ENCODE measurements at regions not wholly inside any gene's neighbourhood (a gene's known extent, or its start where the extent isn't known, plus 50 kb on each side); places are given as distances from the start of the nearest gene placed in this dataset.

- Histone ChIP-seq H3K9me3 (replicated peaks in 1 of 2; ENCODE audit: control insufficient read depth in 1 of 2, insufficient read depth in 1 of 2, low read length in 2 of 2) (peaks cover 3 to 4% of the 10 kb centered on the region in 2 donors), H3K36me3 (replicated peaks in 1 of 2; ENCODE audit: control insufficient read depth in 1 of 2, insufficient read depth in 2 of 2, low read length in 2 of 2) (no peaks in the 10 kb centered on the region), H3K4me1 (ENCODE audit: control insufficient read depth in 1 of 2, insufficient read depth in 2 of 2, low read length in 2 of 2) (no peaks in the 10 kb centered on the region), H3K4me2 (replicated peaks; ENCODE audit: extremely low read depth, low read length, poor library complexity, severe bottlenecking) (no peak overlapping the region), H3K9ac (ENCODE audit: insufficient read depth, low read length, poor library complexity, severe bottlenecking) (no peak overlapping the region), H3K27ac (ENCODE audit: low read depth in 1 of 2, low read length in 2 of 2) (no peak overlapping the region), H3K27me3 (ENCODE audit: control insufficient read depth in 2 of 2, insufficient read depth in 2 of 2, low read length in 2 of 2) (no peaks in the 10 kb centered on the region), H3K4me3 (replicated peaks in 1 of 3; ENCODE audit: low read depth in 2 of 3, low read length in 3 of 3) (no peak overlapping the region), H3K79me2 (ENCODE audit: insufficient read depth, low read length) (no peaks in the 10 kb centered on the region), H2AFZ (ENCODE audit: insufficient read depth, low read depth, low read length, poor library complexity, severe bottlenecking) (no peak overlapping the region), H4K20me1 (ENCODE audit: insufficient read depth, low read length) (no peaks in the 10 kb centered on the region)
- H3K9me3 Mint-ChIP-seq, result peaks cover 0 to 5% (median 0%) of the 10 kb centered on the region in 7 donors
- no peaks in the 10 kb centered on the region for H3K4me1 Mint-ChIP-seq
- DNase-seq, result no peak
- 90% methylated on average over 9 of the region's 13 CpGs for WGBS (ENCODE audit: insufficient coverage)
- H3K27me3 Mint-ChIP-seq (ENCODE audit: low read depth in 3 of 3), result peaks cover 0 to 1% (median 0%) of the 10 kb centered on the region in 3 donors
- intact Hi-C loops (cut with micrococcal nuclease), result no loop called here
- H3K36me3 Mint-ChIP-seq, result no peaks in the 10 kb centered on the region
- H3K4me3 Mint-ChIP-seq, result no peak overlapping the region
- TF ChIP-seq CTCF (IDR thresholded peaks at IDR 0.05), result no peak
- H3K27ac Mint-ChIP-seq, result no peak overlapping the region
Observed at GRCh38 chr10:81182296-81182695, 644.6 kb downstream of the SH2D4B start.

GRCh38 chr10:81192221-81192788, 654.6 kb downstream of the SH2D4B start:
- Histone ChIP-seq H3K4me2 (replicated peaks; ENCODE audit: extremely low read depth, low read length, poor library complexity, severe bottlenecking) (no peak overlapping the region), H3K4me3 (replicated peaks in 1 of 3; ENCODE audit: low read depth in 2 of 3, low read length in 3 of 3) (no peak overlapping the region), H3K9ac (ENCODE audit: insufficient read depth, low read length, poor library complexity, severe bottlenecking) (no peak overlapping the region), H2AFZ (ENCODE audit: insufficient read depth, low read depth, low read length, poor library complexity, severe bottlenecking) (no peak overlapping the region), H3K9me3 (replicated peaks in 1 of 2; ENCODE audit: control insufficient read depth in 1 of 2, insufficient read depth in 1 of 2, low read length in 2 of 2) (no peaks in the 10 kb centered on the region), H3K79me2 (ENCODE audit: insufficient read depth, low read length) (no peaks in the 10 kb centered on the region), H3K27me3 (ENCODE audit: control insufficient read depth in 2 of 2, insufficient read depth in 2 of 2, low read length in 2 of 2) (no peaks in the 10 kb centered on the region), H3K36me3 (replicated peaks in 1 of 2; ENCODE audit: control insufficient read depth in 1 of 2, insufficient read depth in 2 of 2, low read length in 2 of 2) (no peaks in the 10 kb centered on the region), H3K27ac (ENCODE audit: low read depth in 1 of 2, low read length in 2 of 2) (no peak overlapping the region), H3K4me1 (ENCODE audit: control insufficient read depth in 1 of 2, insufficient read depth in 2 of 2, low read length in 2 of 2) (no peaks in the 10 kb centered on the region), H4K20me1 (ENCODE audit: insufficient read depth, low read length) (no peaks in the 10 kb centered on the region)
- DNase-seq, result no peak
- no peak overlapping the region for H3K27ac Mint-ChIP-seq
- peaks cover 0 to 3% (median 0%) of the 10 kb centered on the region in 7 donors for H3K9me3 Mint-ChIP-seq
- no peak for TF ChIP-seq CTCF (IDR thresholded peaks at IDR 0.05)
- H3K4me3 Mint-ChIP-seq, result no peak overlapping the region
- WGBS (ENCODE audit: insufficient coverage), result 71% methylated on average over 2 of the region's 6 CpGs
- no peaks in the 10 kb centered on the region for H3K4me1 Mint-ChIP-seq
- intact Hi-C loops (cut with micrococcal nuclease), result no loop called here
- H3K27me3 Mint-ChIP-seq (ENCODE audit: low read depth in 3 of 3), result peaks cover 2 to 3% (median 2%) of the 10 kb centered on the region in 3 donors
- H3K36me3 Mint-ChIP-seq, result no peaks in the 10 kb centered on the region
